ENCODE measurements at regions not wholly inside any gene's neighbourhood (a gene's known extent, or its start where the extent isn't known, plus 50 kb on each side); places are given as distances from the start of the nearest gene placed in this dataset.

DNA sequence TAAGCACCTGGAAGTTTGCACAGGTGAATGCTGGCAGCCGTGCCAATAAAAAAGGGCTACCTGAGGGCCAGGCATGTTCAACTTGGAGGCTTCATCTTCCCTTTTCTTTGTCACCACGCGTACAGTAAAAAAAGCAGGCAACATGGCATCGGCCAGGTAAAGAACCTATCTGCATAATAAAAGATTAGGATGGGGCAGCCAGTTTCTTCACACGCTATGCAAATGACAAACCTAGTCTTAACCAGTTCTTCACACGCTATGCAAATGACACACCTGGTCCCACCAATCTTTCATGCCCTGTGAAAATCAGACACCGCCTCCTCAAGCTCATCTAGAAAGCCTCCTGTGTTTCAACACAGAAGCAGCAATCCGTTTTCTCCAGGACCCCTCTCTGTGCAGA lies 413.4 kb downstream of the HLX start:
- Histone ChIP-seq H3K27ac (ENCODE audit: low read depth in 1 of 2, low read length in 2 of 2) (no peak overlapping the region), H4K20me1 (ENCODE audit: insufficient read depth, low read length) (no peaks in the 10 kb centered on the region), H3K79me2 (ENCODE audit: insufficient read depth, low read length) (no peaks in the 10 kb centered on the region), H3K9me3 (replicated peaks in 1 of 2; ENCODE audit: control insufficient read depth in 1 of 2, insufficient read depth in 1 of 2, low read length in 2 of 2) (no peaks in the 10 kb centered on the region), H3K9ac (ENCODE audit: insufficient read depth, low read length, poor library complexity, severe bottlenecking) (no peak overlapping the region), H3K4me3 (replicated peaks in 1 of 3; ENCODE audit: low read depth in 2 of 3, low read length in 3 of 3) (no peak overlapping the region), H3K4me2 (replicated peaks; ENCODE audit: extremely low read depth, low read length, poor library complexity, severe bottlenecking) (no peak overlapping the region), H3K4me1 (ENCODE audit: control insufficient read depth in 1 of 2, insufficient read depth in 2 of 2, low read length in 2 of 2) (no peaks in the 10 kb centered on the region), H3K27me3 (ENCODE audit: control insufficient read depth in 2 of 2, insufficient read depth in 2 of 2, low read length in 2 of 2) (no peaks in the 10 kb centered on the region), H3K36me3 (replicated peaks in 1 of 2; ENCODE audit: control insufficient read depth in 1 of 2, insufficient read depth in 2 of 2, low read length in 2 of 2) (no peaks in the 10 kb centered on the region), H2AFZ (ENCODE audit: insufficient read depth, low read depth, low read length, poor library complexity, severe bottlenecking) (no peak overlapping the region)
- no peaks in the 10 kb centered on the region for H3K4me1 Mint-ChIP-seq
- 95% methylated on average over 4 of the region's 8 CpGs for WGBS (ENCODE audit: insufficient coverage)
- H3K27me3 Mint-ChIP-seq (ENCODE audit: low read depth in 3 of 3) = peaks cover 0 to 3% (median 2%) of the 10 kb centered on the region in 3 donors
- no peak overlapping the region for H3K27ac Mint-ChIP-seq
- TF ChIP-seq, protein P1, sequence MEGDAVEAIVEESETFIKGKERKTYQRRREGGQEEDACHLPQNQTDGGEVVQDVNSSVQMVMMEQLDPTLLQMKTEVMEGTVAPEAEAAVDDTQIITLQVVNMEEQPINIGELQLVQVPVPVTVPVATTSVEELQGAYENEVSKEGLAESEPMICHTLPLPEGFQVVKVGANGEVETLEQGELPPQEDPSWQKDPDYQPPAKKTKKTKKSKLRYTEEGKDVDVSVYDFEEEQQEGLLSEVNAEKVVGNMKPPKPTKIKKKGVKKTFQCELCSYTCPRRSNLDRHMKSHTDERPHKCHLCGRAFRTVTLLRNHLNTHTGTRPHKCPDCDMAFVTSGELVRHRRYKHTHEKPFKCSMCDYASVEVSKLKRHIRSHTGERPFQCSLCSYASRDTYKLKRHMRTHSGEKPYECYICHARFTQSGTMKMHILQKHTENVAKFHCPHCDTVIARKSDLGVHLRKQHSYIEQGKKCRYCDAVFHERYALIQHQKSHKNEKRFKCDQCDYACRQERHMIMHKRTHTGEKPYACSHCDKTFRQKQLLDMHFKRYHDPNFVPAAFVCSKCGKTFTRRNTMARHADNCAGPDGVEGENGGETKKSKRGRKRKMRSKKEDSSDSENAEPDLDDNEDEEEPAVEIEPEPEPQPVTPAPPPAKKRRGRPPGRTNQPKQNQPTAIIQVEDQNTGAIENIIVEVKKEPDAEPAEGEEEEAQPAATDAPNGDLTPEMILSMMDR (IDR thresholded peaks at IDR 0.05) = no peak
- intact Hi-C loops (cut with micrococcal nuclease) = no loop called here
- DNase-seq = no peak
- H3K4me3 Mint-ChIP-seq = no peak overlapping the region
- H3K36me3 Mint-ChIP-seq = no peaks in the 10 kb centered on the region
- no peaks in the 10 kb centered on the region for H3K9me3 Mint-ChIP-seq

DNA sequence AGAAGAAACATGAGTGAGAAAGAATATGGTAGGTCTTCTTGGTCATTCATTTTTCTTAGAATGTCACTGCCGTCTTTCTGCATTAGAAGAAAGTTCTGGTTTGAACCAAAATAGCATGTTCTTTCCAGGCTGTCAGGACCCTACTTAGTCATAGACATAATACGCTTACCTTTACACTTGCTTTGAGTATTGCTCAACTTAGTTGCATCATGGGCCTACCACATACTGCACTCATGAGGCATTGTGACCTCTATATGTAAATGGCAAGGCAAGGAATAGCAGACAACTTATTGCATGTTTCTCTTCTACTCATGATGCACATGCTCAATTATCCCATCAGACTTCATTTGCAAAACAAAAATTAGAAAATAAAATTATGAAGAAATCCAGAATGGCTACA lies 415.0 kb downstream of the HLX start:
- intact Hi-C loops (cut with micrococcal nuclease) = no loop called here

More for the DNA sequence above, 415.0 kb downstream of the HLX start:
- Mint-ChIP-seq H3K27me3 (ENCODE audit: low read depth in 3 of 3) (peaks cover 2 to 3% (median 3%) of the 10 kb centered on the region in 3 donors), H3K4me1 (no peaks in the 10 kb centered on the region), H3K9me3 (peaks cover 0 to 2% (median 0%) of the 10 kb centered on the region in 7 donors), H3K27ac (no peak overlapping the region), H3K4me3 (no peak overlapping the region), H3K36me3 (no peaks in the 10 kb centered on the region)
- 100% methylated on average over 1 of the region's 2 CpGs for WGBS (ENCODE audit: insufficient coverage)
- TF ChIP-seq, protein P1 (IDR thresholded peaks at IDR 0.05) = no peak
- Histone ChIP-seq H3K9me3 (replicated peaks in 1 of 2; ENCODE audit: control insufficient read depth in 1 of 2, insufficient read depth in 1 of 2, low read length in 2 of 2) (no peaks in the 10 kb centered on the region), H3K27me3 (ENCODE audit: control insufficient read depth in 2 of 2, insufficient read depth in 2 of 2, low read length in 2 of 2) (no peaks in the 10 kb centered on the region), H3K27ac (ENCODE audit: low read depth in 1 of 2, low read length in 2 of 2) (no peak overlapping the region), H3K4me2 (replicated peaks; ENCODE audit: extremely low read depth, low read length, poor library complexity, severe bottlenecking) (no peak overlapping the region), H2AFZ (ENCODE audit: insufficient read depth, low read depth, low read length, poor library complexity, severe bottlenecking) (no peak overlapping the region), H3K36me3 (replicated peaks in 1 of 2; ENCODE audit: control insufficient read depth in 1 of 2, insufficient read depth in 2 of 2, low read length in 2 of 2) (no peaks in the 10 kb centered on the region), H3K4me3 (replicated peaks in 1 of 3; ENCODE audit: low read depth in 2 of 3, low read length in 3 of 3) (no peak overlapping the region), H3K79me2 (ENCODE audit: insufficient read depth, low read length) (no peaks in the 10 kb centered on the region), H4K20me1 (ENCODE audit: insufficient read depth, low read length) (no peaks in the 10 kb centered on the region), H3K9ac (ENCODE audit: insufficient read depth, low read length, poor library complexity, severe bottlenecking) (no peak overlapping the region), H3K4me1 (ENCODE audit: control insufficient read depth in 1 of 2, insufficient read depth in 2 of 2, low read length in 2 of 2) (no peaks in the 10 kb centered on the region)
- DNase-seq = no peak

Data from CD14-positive monocyte (primary cell).